IMR-90 (cell line): ENCODE measurements at regions not wholly inside any gene's neighbourhood (a gene's known extent, or its start where the extent isn't known, plus 50 kb on each side); places are given as distances from the start of the nearest gene placed in this dataset.

Source experiments
- ATAC-seq: fragments of 200-7000 bp; cut with Tn5 transposase; 2 replicates; pipeline ENCODE4 v1.9.1; 2020; ENCODE audit warnings: low read depth, mild to moderate bottlenecking, moderate library complexity
- BruUV-seq: library from RNA; stranded (reverse); fragments of 400-500 nt; replicated peaks from 2 replicates; lab custom pipeline; 2021; lab: Mats Ljungman, UMichigan
- CTCF ChIA-PET: fragments of 300-600 bp; formaldehyde crosslinking; extraction: SDS; loops from one replicate; lab custom pipeline; 2021; ENCODE audit warnings: antibody characterized with exemption; lab: Yijun Ruan, JAX
- POLR2A ChIA-PET: fragments of 300-600 bp; sonication (Branson Sonifier 250); formaldehyde crosslinking; loops from one replicate; lab custom pipeline; 2022; ENCODE audit warnings: antibody characterized with exemption; ENCODE audit not compliant: unreplicated experiment; lab: Charles Lee
- DNase-seq: peaks from one replicate; pipeline ENCODE4 v3.0.0; 2013
- H2AFZ ChIP-seq: replicated peaks from 2 replicates; pipeline ENCODE3; 2013; ENCODE audit warnings: low read length, mild to moderate bottlenecking; ENCODE audit not compliant: poor library complexity
- H2AK5ac ChIP-seq: 2 replicates; pipeline ENCODE4 v1.6.1; 2013; ENCODE audit warnings: low read depth, low read length, inconsistent platforms
- H2AK9ac ChIP-seq: replicated peaks from 2 replicates; pipeline ENCODE3; 2013; ENCODE audit warnings: mild to moderate bottlenecking, low read depth, low read length, moderate library complexity; ENCODE audit not compliant: poor library complexity
- H2BK120ac ChIP-seq: 2 replicates; pipeline ENCODE4 v1.6.1; 2013; ENCODE audit warnings: low read depth, low read length, inconsistent platforms
- H2BK15ac ChIP-seq: 3 replicates; pipeline ENCODE4 v1.6.1; 2013; ENCODE audit warnings: low read depth, low read length, inconsistent platforms
- H2BK20ac ChIP-seq: 2 replicates; pipeline ENCODE4 v1.6.1; 2013; ENCODE audit warnings: low read depth, mild to moderate bottlenecking, inconsistent platforms, low read length, moderate library complexity
- H2BK5ac ChIP-seq: 2 replicates; pipeline ENCODE4 v1.6.1; 2013; ENCODE audit warnings: mild to moderate bottlenecking, low read depth, low read length, inconsistent platforms; ENCODE audit not compliant: poor library complexity, severe bottlenecking
- H3K14ac ChIP-seq: replicated peaks from 2 replicates; pipeline ENCODE4 v1.6.1; 2013; ENCODE audit warnings: low read depth, low read length, inconsistent platforms
- H3K18ac ChIP-seq: 2 replicates; pipeline ENCODE4 v1.6.1; 2013; ENCODE audit warnings: low read depth, low read length, control low read depth
- H3K23ac ChIP-seq: 2 replicates; pipeline ENCODE4 v1.6.1; 2013; ENCODE audit warnings: low read depth, low read length, inconsistent platforms
- H3K27ac ChIP-seq: 2 replicates; pipeline ENCODE4 v1.5.1; 2013; ENCODE audit warnings: mild to moderate bottlenecking, control low read depth, low read length; ENCODE audit not compliant: insufficient read depth
- H3K27me3 ChIP-seq: 2 replicates; pipeline ENCODE4 v1.6.1; 2013; ENCODE audit warnings: low read length; ENCODE audit not compliant: control insufficient read depth, insufficient read depth
- H3K36me3 ChIP-seq: 2 replicates; pipeline ENCODE4 v1.6.1; 2013; ENCODE audit warnings: low read length, mixed read lengths; ENCODE audit not compliant: control insufficient read depth, insufficient read depth
- H3K4ac ChIP-seq: 2 replicates; pipeline ENCODE4 v1.6.1; 2013; ENCODE audit warnings: low read depth, low read length, inconsistent platforms
- H3K4me1 ChIP-seq: 2 replicates; pipeline ENCODE4 v1.6.1; 2013; ENCODE audit warnings: low read length, mixed read lengths; ENCODE audit not compliant: control insufficient read depth, insufficient read depth
- H3K4me2 ChIP-seq: 2 replicates; pipeline ENCODE4 v1.6.1; 2013; ENCODE audit warnings: low read depth, mild to moderate bottlenecking, control low read depth, low read length, moderate library complexity
- H3K4me3 ChIP-seq: 2 replicates; pipeline ENCODE4 v1.5.1; 2013; ENCODE audit warnings: low read depth, mild to moderate bottlenecking, control low read depth, low read length, moderate library complexity; ENCODE audit not compliant: insufficient read depth
- H3K56ac ChIP-seq: 2 replicates; pipeline ENCODE4 v1.6.1; 2013; ENCODE audit warnings: low read length, inconsistent platforms; ENCODE audit not compliant: insufficient read depth; ENCODE audit errors: extremely low read depth
- H3K79me1 ChIP-seq, 2 experiments: 2 replicates each; pipeline ENCODE4 v1.6.1; 2013; ENCODE audit warnings: low read length in 2 of 2, inconsistent platforms in 1 of 2, low read depth in 1 of 2
- H3K9ac ChIP-seq: 2 replicates; pipeline ENCODE4 v1.6.1; 2013; ENCODE audit warnings: low read depth, low read length, control low read depth
- H3K9me1 ChIP-seq: 2 replicates; pipeline ENCODE4 v1.6.1; 2013; ENCODE audit warnings: low read length, inconsistent platforms; ENCODE audit not compliant: insufficient read depth
- H3K9me3 ChIP-seq: 2 replicates; pipeline ENCODE4 v1.6.1; 2013; ENCODE audit warnings: low read length; ENCODE audit not compliant: control insufficient read depth, insufficient read depth
- H4K20me1 ChIP-seq: 2 replicates; pipeline ENCODE4 v1.6.1; 2013; ENCODE audit warnings: low read length, inconsistent platforms; ENCODE audit not compliant: insufficient read depth
- H4K5ac ChIP-seq: 2 replicates; pipeline ENCODE4 v1.6.1; 2013; ENCODE audit warnings: mild to moderate bottlenecking, low read depth, low read length, control low read depth
- H4K8ac ChIP-seq, 2 experiments: 2 replicates each; pipeline ENCODE4 v1.6.1; 2013; ENCODE audit warnings: low read depth in 2 of 2, low read length in 2 of 2, control low read depth in 1 of 2, inconsistent platforms in 1 of 2
- H4K91ac ChIP-seq: 2 replicates; pipeline ENCODE4 v1.6.1; 2013; ENCODE audit warnings: low read depth, low read length, inconsistent platforms; ENCODE audit not compliant: insufficient read depth
- BHLHE40 ChIP-seq: fragments of 150-350 bp; IDR thresholded peaks from 2 replicates; pipeline ENCODE4 v1.6.1; 2016; ENCODE audit warnings: mild to moderate bottlenecking, low read depth, low read length
- MXI1 ChIP-seq: IDR thresholded peaks from 2 replicates; pipeline ENCODE4 v1.6.1; 2012; ENCODE audit warnings: low read depth, mild to moderate bottlenecking, low read length, moderate library complexity, borderline replicate concordance
- RAD21 ChIP-seq: IDR thresholded peaks from 2 replicates; pipeline ENCODE4 v1.6.1; 2012; ENCODE audit warnings: low read length, improper control_type of control experiment
- RCOR1 ChIP-seq: IDR thresholded peaks from 2 replicates; pipeline ENCODE4 v1.6.1; 2012; ENCODE audit warnings: mild to moderate bottlenecking, low read length, improper control_type of control experiment; ENCODE audit not compliant: insufficient replicate concordance
- dilution Hi-C: fragments of 300-500 bp; cut with HindIII; formaldehyde crosslinking; loops from one replicate; pipeline ENCODE4 v1.14.3; 2018; ENCODE audit warnings: low sequenced_read_pairs; ENCODE audit not compliant: unreplicated experiment
- in situ Hi-C: fragments of 300-500 bp; cut with MboI; formaldehyde crosslinking; loops from 3 replicates; pipeline ENCODE4 v1.14.3; 2019; ENCODE audit warnings: low sequenced_read_pairs, inconsistent platforms, mixed read lengths
- intact Hi-C: fragments of 100-400 bp; cut with micrococcal nuclease; formaldehyde crosslinking; loops from 2 replicates; pipeline ENCODE4 v1.10.0; 2022
- TF ChIP-seq, protein P1 (sequence below): fragments of 150-350 bp; IDR thresholded peaks from 2 replicates; pipeline ENCODE4 v1.6.1; 2017; ENCODE audit warnings: mild to moderate bottlenecking, antibody characterized with exemption, low read length, low read depth
- TF ChIP-seq, protein P2 (sequence below): fragments of 150-350 bp; IDR thresholded peaks from 2 replicates; pipeline ENCODE4 v1.6.1; 2016; ENCODE audit warnings: low read depth, mild to moderate bottlenecking, low read length, moderate library complexity, borderline replicate concordance

DNA sequence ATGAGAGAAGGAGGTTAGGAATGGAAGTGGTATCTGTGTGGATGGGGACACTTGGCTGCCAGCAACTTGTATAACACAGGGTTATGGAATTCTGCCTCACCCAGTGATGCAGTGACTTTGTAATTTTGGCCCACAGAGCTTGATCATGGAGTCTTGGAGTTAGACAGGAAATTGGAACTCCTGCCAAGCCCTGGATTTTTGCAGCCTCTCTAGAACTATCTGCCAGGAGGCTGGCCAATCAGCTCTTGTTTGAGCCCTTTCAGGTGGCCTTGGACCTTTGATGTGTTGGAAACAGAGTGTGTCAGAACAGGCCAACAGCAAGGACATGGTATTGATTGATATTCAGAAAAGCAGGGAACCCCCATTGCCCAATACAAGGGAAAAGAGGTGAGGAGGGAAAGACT, 157.7 kb upstream of the GGTLC1 start:
- dilution Hi-C loops = no loop called here

More for the DNA sequence above, 157.7 kb upstream of the GGTLC1 start:
- Histone ChIP-seq H2BK15ac (no peak overlapping the region), H3K36me3 (no peaks in the 10 kb centered on the region), H4K20me1 (no peaks in the 10 kb centered on the region), H3K9me3 (no peaks in the 10 kb centered on the region), H3K18ac (no peak overlapping the region), H3K4me1 (no peaks in the 10 kb centered on the region), H4K5ac (no peak overlapping the region), H4K91ac (no peak overlapping the region), H3K27ac (no peak overlapping the region), H2AK5ac (no peak overlapping the region), H3K9ac (no peak overlapping the region), H4K8ac (no peak overlapping the region), H2AFZ (no peak overlapping the region), H3K27me3 (no peaks in the 10 kb centered on the region), H3K79me1 (no peaks in the 10 kb centered on the region), H3K56ac (no peak overlapping the region), H3K4ac (no peak overlapping the region), H3K4me2 (no peak overlapping the region), H2AK9ac (no peak overlapping the region), H3K14ac (no peak overlapping the region), H2BK5ac (no peak overlapping the region), H3K9me1 (no peaks in the 10 kb centered on the region), H3K23ac (no peak overlapping the region), H3K4me3 (no peak overlapping the region), H2BK20ac (no peak overlapping the region), H2BK120ac (no peak overlapping the region)
- TF ChIP-seq, protein P1, sequence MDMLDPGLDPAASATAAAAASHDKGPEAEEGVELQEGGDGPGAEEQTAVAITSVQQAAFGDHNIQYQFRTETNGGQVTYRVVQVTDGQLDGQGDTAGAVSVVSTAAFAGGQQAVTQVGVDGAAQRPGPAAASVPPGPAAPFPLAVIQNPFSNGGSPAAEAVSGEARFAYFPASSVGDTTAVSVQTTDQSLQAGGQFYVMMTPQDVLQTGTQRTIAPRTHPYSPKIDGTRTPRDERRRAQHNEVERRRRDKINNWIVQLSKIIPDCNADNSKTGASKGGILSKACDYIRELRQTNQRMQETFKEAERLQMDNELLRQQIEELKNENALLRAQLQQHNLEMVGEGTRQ = no peak
- no peak for TF ChIP-seq RCOR1
- no peak for TF ChIP-seq BHLHE40
- TF ChIP-seq RAD21 = no peak
- TF ChIP-seq, protein P2, sequence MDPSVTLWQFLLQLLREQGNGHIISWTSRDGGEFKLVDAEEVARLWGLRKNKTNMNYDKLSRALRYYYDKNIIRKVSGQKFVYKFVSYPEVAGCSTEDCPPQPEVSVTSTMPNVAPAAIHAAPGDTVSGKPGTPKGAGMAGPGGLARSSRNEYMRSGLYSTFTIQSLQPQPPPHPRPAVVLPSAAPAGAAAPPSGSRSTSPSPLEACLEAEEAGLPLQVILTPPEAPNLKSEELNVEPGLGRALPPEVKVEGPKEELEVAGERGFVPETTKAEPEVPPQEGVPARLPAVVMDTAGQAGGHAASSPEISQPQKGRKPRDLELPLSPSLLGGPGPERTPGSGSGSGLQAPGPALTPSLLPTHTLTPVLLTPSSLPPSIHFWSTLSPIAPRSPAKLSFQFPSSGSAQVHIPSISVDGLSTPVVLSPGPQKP = no peak
- no peak for TF ChIP-seq MXI1
- ChIA-PET CTCF (no interaction called here), POLR2A (no interaction called here)
- DNase-seq (no peak), ATAC-seq (no peak)
- intact Hi-C loops (no loop called here), in situ Hi-C loops (no loop called here)
- no TSS peak for BruUV-seq
